Mesodermal cell (in vitro differentiated cells): ENCODE measurements at regions not wholly inside any gene's neighbourhood (a gene's known extent, or its start where the extent isn't known, plus 50 kb on each side); places are given as distances from the start of the nearest gene placed in this dataset.

Experiments used
- H3K27ac ChIP-seq: 2 replicates; pipeline ENCODE4 v1.7.0; 2013; ENCODE audit warnings: mild to moderate bottlenecking, low read depth, low read length, moderate library complexity; ENCODE audit not compliant: severe bottlenecking
- H3K36me3 ChIP-seq: 2 replicates; pipeline ENCODE4 v1.7.1; 2013; ENCODE audit warnings: mild to moderate bottlenecking, low read length, moderate library complexity; ENCODE audit not compliant: control insufficient read depth, insufficient read depth
- H3K4me1 ChIP-seq: one replicate; pipeline ENCODE4 v1.7.1; 2013; ENCODE audit warnings: mild to moderate bottlenecking, low read length; ENCODE audit not compliant: insufficient read depth, control insufficient read depth, poor library complexity, severe bottlenecking
- H3K4me3 ChIP-seq: 2 replicates; pipeline ENCODE4 v1.7.0; 2013; ENCODE audit warnings: low read length, control low read depth, mild to moderate bottlenecking; ENCODE audit not compliant: insufficient read depth, poor library complexity, severe bottlenecking; ENCODE audit errors: extremely low read depth
- H3K9me3 ChIP-seq: 2 replicates; pipeline ENCODE4 v1.7.1; 2013; ENCODE audit warnings: mild to moderate bottlenecking, low read length, moderate library complexity; ENCODE audit not compliant: control insufficient read depth
- WGBS, 2 experiments: methylation state at CpG; one replicate each; pipeline ENCODE4 v1.1.5; 2013; ENCODE audit warnings: missing lambda C conversion rate in 2 of 2; ENCODE audit not compliant: insufficient coverage in 2 of 2; 5-methylcytosine and 5-hydroxymethylcytosine counted together

DNA sequence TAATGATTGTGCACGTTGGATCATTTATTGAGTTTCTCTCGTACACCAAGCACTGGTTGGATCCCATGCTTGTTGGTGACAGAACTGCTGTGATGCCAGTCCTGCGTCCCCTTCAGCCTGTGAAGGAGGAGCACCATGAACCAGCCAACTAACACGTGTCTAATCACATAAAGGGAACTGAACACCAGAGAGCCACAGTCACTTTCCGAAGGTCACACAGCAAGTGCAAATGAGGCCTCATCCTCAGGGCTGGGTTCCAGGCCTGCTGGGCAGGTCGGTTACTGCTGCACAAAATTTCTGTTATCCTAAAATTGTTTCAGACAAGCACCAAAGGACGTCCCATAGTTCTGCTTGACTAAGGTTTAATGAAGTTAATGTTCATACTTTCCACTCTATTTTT lies 332.0 kb upstream of the ZNF32 start:
- WGBS, 2 experiments = 87 to 93% methylated on average over 6 of the region's 7 CpGs
- H3K36me3 ChIP-seq = no peaks in the 10 kb centered on the region
- no peak overlapping the region for H3K27ac ChIP-seq

DNA sequence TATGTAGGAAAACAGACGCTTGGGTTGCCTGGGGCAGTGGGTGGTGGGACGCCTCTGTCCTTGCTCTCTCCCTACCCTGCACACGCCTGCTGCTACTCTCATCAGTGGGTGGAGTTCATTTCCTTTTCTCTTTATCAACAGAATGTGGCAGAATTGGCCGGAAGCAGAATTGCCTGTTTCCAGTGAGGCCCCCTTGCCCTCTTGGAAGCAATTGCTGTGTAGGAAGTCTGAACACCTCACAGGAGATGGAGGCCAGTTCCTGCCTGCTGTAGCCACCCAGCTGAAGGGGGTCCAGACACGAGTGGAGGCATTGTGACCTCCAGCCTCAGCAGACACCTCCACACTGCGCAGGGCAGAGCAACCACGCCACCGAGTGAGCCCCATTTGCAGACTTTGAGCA lies 331.6 kb upstream of the ZNF32 start:
- H3K4me1 ChIP-seq = no peaks in the 10 kb centered on the region
- no peak overlapping the region for H3K4me3 ChIP-seq
- no peak overlapping the region for H3K27ac ChIP-seq
- no peaks in the 10 kb centered on the region for H3K36me3 ChIP-seq
- no peaks in the 10 kb centered on the region for H3K9me3 ChIP-seq
- 83 to 97% methylated on average over 4 to 6 of the region's 8 CpGs for WGBS, 2 experiments

More for the DNA sequence above, 332.0 kb upstream of the ZNF32 start:
- H3K9me3 ChIP-seq = no peaks in the 10 kb centered on the region
- no peaks in the 10 kb centered on the region for H3K4me1 ChIP-seq
- no peak overlapping the region for H3K4me3 ChIP-seq

DNA sequence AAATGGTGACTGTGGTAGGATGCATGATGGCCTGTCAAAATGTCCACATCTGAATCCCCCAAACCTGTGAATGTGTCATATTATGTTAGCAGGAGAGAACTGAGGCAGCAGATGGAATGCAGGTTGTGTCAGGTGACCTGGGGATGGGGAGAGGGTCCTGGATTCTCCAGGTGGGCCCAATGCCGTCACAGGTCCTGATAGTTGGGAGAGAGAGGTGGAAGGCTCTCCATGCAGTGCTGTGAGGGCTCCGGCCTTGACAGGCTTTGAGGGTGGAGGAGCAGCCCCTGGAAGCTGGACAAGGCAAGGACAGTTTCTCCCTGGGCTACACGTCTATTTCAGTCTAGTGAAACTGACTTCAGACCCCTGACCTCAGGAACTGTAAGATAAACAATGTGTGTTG lies 330.9 kb upstream of the ZNF32 start:
- Histone ChIP-seq H3K9me3 (no peaks in the 10 kb centered on the region), H3K4me1 (no peaks in the 10 kb centered on the region), H3K27ac (no peak overlapping the region), H3K4me3 (no peak overlapping the region), H3K36me3 (no peaks in the 10 kb centered on the region)
- WGBS, 2 experiments = 83 to 97% methylated on average over 3 of the region's 3 CpGs

DNA sequence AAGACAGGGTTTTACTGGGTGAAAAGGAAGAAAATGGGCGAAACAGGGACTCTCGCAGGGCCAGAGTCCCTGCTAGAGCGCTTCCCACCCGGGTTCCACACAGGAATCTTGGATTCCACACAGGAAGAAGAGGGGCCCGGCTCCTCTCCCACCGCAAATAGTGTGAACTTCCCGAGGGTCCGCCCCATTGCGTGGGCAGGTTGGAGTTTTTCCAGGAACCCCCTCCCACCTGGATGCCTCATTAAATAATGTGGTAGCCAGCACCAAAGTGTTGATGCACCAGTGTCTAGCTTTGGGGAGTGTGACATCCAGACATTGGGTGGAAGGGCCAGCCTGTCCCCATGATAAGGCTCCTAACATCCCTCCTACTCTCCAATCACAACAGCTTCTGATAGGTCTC lies 330.3 kb upstream of the ZNF32 start:
- Histone ChIP-seq H3K4me3 (no peak overlapping the region), H3K4me1 (no peaks in the 10 kb centered on the region), H3K36me3 (no peaks in the 10 kb centered on the region), H3K9me3 (no peaks in the 10 kb centered on the region), H3K27ac (no peak overlapping the region)
- 92 to 94% methylated on average over 3 to 5 of the region's 9 CpGs for WGBS, 2 experiments

DNA sequence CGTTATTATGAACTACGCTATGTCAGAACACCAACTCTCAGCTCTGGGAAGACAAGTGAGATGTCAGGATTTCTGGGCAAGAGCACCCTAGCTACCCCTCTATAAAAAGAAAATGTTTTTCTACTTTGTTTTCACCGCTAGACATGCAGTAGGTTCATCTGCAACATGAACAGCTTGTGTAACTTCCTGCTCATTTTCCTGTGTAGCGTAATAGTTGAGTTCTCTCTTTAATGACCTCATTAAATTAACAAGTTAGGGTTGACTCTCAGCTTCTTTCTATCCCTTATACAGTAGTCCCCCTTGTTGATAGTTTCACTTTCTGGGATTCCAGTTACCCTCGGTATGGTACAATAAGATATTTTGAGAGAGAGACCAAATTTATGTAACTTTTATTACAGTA lies 329.4 kb upstream of the ZNF32 start:
- H3K4me1 ChIP-seq = no peaks in the 10 kb centered on the region
- no peaks in the 10 kb centered on the region for H3K9me3 ChIP-seq
- H3K4me3 ChIP-seq = no peak overlapping the region
- 97 to 100% methylated on average over 2 to 4 of the region's 5 CpGs for WGBS, 2 experiments
- H3K36me3 ChIP-seq = no peaks in the 10 kb centered on the region
- no peak overlapping the region for H3K27ac ChIP-seq

DNA sequence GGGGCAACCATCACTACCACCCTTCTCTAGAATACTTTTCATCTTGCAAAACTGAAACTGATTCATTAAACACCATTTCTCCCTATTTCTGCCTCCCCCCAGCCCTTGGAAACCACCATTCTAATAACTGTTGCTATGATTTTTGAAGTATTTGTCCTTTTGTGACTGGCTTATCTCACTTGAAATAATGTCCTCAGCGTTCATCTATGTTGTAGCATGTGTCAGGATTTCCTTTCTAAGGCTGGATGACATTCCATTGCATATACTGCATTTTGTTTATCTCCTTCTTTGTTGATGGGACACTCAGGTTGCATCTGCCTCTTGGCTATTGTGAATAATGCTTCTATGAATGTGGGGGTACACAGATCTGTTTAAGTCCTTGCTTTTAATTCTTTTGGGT lies 327.6 kb upstream of the ZNF32 start:
- no CpG with 5 or more reads among the region's 1 CpG for WGBS, 2 experiments
- Histone ChIP-seq H3K36me3 (no peaks in the 10 kb centered on the region), H3K4me3 (no peak overlapping the region), H3K4me1 (no peaks in the 10 kb centered on the region), H3K9me3 (no peaks in the 10 kb centered on the region), H3K27ac (no peak overlapping the region)

DNA sequence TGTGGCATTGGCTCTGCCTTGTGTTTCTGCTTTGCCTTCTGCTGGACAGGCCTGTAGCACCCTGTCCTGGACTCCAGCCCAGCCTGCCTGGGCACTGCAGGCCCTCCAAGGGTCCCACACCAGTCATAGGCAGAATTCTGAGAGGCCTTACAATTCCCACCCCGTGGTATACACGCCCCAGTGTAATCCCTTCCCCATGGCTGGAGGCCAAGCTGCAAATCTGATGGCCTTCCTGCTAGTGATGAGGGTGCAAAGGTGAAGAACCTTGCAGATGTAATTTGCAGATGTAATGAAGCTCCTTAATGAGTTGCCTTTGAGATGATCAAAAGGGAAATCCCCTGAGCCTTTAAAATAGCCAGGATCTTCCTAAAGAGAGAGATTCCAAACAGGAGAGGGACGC lies 325.1 kb upstream of the ZNF32 start:
- H3K27ac ChIP-seq = no peak overlapping the region
- no peaks in the 10 kb centered on the region for H3K36me3 ChIP-seq
- H3K9me3 ChIP-seq = no peaks in the 10 kb centered on the region
- 85 to 93% methylated on average over 1 to 3 of the region's 3 CpGs for WGBS, 2 experiments
- H3K4me1 ChIP-seq = no peaks in the 10 kb centered on the region
- H3K4me3 ChIP-seq = no peak overlapping the region

DNA sequence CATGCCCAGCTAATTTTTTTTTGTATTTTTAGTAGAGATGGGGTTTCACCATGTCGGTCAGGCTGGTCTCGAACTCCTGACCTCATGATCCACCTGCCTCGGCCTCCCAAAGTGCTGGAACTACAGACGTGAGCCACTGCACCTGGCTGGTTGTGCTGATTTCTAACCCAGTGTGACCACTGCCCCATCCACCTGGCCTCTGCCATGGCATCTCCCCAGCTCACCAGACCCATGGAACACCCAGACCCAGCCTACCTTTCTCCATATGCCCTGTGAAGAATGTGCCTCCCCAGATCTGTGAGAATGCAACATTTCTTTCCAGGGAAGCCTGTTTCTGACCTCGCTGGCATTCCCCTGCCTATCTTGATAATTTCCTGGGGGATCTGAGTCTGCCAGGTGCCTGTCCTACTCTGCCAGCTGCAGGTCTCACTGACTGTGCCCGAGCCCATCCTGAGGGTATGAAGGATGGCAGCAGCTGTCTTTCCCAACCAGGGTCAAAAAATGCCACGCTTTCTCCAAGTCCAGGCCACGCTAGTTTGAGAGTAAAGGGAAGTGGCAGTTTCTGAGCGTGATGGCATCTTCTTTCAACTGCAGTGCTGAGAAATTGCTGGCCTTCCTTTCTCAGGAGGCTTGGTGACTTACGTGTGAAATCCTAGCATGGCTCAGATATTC lies 324.4 kb upstream of the ZNF32 start:
- 88 to 91% methylated on average over 8 to 10 of the region's 10 CpGs for WGBS, 2 experiments
- no peak overlapping the region for H3K4me3 ChIP-seq
- no peak overlapping the region for H3K27ac ChIP-seq
- H3K9me3 ChIP-seq = no peaks in the 10 kb centered on the region
- H3K4me1 ChIP-seq = no peaks in the 10 kb centered on the region
- no peaks in the 10 kb centered on the region for H3K36me3 ChIP-seq

DNA sequence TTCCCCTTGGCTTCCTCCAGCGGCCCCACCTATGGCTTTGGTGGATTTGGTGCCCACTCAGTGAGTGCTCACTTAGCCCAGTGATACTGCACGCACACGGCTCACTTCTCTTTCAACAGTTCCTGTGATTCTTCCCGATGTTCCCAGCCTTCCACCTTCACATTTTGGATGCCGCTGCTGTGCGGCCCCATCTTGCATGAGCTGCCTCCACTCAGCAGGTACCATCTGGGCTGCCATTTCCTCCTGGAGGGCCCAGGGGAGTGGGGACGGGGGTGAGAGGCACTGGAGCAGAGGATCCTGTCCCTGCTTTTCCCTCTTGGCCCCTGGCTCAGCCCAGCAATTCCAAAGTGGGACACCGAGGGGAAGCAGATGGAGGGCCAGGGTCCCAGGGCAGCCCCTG lies 323.3 kb upstream of the ZNF32 start:
- H3K4me3 ChIP-seq = no peak overlapping the region
- no peaks in the 10 kb centered on the region for H3K36me3 ChIP-seq
- H3K27ac ChIP-seq = no peak overlapping the region
- H3K4me1 ChIP-seq = no peaks in the 10 kb centered on the region
- 84 to 92% methylated on average over 6 to 7 of the region's 8 CpGs for WGBS, 2 experiments
- H3K9me3 ChIP-seq = no peaks in the 10 kb centered on the region

DNA sequence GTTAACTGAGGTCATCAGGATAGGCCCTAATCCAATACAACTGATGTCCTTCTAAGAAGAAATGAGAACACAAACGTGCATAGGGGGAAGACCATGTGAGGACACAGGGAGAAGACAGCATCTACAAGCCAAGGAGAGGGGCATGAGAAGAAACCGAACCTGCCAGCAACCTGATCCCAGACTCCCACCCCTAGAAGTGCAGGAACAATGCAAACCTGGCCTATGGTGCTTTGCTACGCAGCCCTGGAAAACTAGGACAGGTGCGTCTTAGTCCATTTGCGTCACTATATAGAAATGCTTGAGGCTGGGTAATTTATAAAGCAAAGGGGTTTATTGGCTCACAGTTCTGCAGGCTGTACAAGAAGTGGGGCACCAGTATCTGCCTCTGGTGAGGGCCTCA lies 322.6 kb upstream of the ZNF32 start:
- Histone ChIP-seq H3K36me3 (no peaks in the 10 kb centered on the region), H3K27ac (no peak overlapping the region), H3K9me3 (no peaks in the 10 kb centered on the region), H3K4me3 (no peak overlapping the region), H3K4me1 (no peaks in the 10 kb centered on the region)
- WGBS, 2 experiments = 92 to 96% methylated on average over 3 to 4 of the region's 5 CpGs

DNA sequence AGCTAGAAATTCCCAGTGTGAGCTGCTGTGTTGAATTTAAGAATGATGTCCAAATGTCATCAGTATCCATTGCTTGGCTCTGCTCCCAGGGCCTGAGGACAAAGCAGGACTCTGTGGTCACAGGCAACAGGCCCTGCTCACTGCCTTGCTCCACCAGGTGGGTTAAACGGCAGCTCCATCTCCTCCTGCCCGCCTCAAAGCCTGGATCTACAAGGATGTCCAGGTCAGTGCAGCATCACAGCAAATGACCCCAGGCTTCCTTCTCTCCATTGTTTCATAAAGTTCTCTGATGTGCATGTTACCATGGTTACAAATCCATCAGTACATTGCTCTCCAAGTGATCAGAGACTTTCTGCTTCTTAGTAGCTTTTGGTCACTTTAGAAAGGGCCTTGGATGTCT lies 322.0 kb upstream of the ZNF32 start:
- H3K4me1 ChIP-seq = no peaks in the 10 kb centered on the region
- H3K27ac ChIP-seq = no peak overlapping the region
- no peaks in the 10 kb centered on the region for H3K36me3 ChIP-seq
- 90 to 100% methylated on average over 2 of the region's 2 CpGs for WGBS, 2 experiments
- no peaks in the 10 kb centered on the region for H3K9me3 ChIP-seq
- no peak overlapping the region for H3K4me3 ChIP-seq
